ENCODE measurements at regions not wholly inside any gene's neighbourhood (a gene's known extent, or its start where the extent isn't known, plus 50 kb on each side); places are given as distances from the start of the nearest gene placed in this dataset.

- TF ChIP-seq RERE (CRISPR knock-in tag; IDR thresholded peaks at IDR 0.05; ENCODE audit: low read depth): no peak
- TF ChIP-seq FOXP1 (IDR thresholded peaks at IDR 0.05): no peak
- TF ChIP-seq FOXP1 (CRISPR knock-in tag; IDR thresholded peaks at IDR 0.05): no peak
- no peak for TF ChIP-seq ARID4A (CRISPR knock-in tag; IDR thresholded peaks at IDR 0.05; ENCODE audit: borderline replicate concordance)
- no peak for TF ChIP-seq HDAC1 (CRISPR knock-in tag; IDR thresholded peaks at IDR 0.05)
Observed at GRCh38 chr22:49063545-49063890, 764.2 kb downstream of the BRD1 start (continued).

Measured in HepG2 (cell line).